Coronary artery (tissue), 2 donors: ENCODE measurements at regions not wholly inside any gene's neighbourhood (a gene's known extent, or its start where the extent isn't known, plus 50 kb on each side); places are given as distances from the start of the nearest gene placed in this dataset.

Experiments used
- DNase-seq: peaks from one replicate; pipeline ENCODE4 v3.0.0-alpha.2; 2017; ENCODE audit warnings: low spot score
- H3K27ac ChIP-seq, 2 donors: fragments of 200-600 bp; sonication (generic); one replicate each; pipeline ENCODE4 v1.5.1; 2016 to 2019
- H3K4me3 ChIP-seq: fragments of 200-600 bp; sonication (generic); 2 replicates; pipeline ENCODE4 v1.5.1; 2016; ENCODE audit warnings: mild to moderate bottlenecking, moderate library complexity
- TF ChIP-seq, protein P1 (sequence below): fragments of 200-600 bp; sonication (generic); IDR thresholded peaks from one replicate; pipeline ENCODE4 v1.5.1; 2019; ENCODE audit warnings: antibody characterized with exemption

DNA sequence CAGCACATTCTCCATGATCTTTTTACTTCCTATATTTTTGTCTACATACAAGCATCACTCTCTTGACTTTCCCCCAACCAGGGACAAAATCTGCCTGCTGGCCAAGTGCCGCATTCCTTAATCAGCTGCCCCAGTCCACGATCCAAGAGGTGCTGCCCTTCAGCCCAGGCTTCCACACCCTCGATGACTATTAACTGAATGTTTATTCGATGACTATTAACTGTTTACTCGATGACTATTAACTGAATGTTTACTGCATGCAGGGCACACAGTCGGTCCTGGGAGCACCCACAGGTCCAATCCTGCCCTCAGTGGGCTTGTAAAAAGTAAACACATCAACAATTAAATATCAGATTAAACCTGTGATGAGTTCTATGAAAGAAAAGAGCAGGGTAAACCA lies 256.9 kb downstream of the ARRDC4 start:
- no peak overlapping the region for H3K4me3 ChIP-seq
- TF ChIP-seq, protein P1, sequence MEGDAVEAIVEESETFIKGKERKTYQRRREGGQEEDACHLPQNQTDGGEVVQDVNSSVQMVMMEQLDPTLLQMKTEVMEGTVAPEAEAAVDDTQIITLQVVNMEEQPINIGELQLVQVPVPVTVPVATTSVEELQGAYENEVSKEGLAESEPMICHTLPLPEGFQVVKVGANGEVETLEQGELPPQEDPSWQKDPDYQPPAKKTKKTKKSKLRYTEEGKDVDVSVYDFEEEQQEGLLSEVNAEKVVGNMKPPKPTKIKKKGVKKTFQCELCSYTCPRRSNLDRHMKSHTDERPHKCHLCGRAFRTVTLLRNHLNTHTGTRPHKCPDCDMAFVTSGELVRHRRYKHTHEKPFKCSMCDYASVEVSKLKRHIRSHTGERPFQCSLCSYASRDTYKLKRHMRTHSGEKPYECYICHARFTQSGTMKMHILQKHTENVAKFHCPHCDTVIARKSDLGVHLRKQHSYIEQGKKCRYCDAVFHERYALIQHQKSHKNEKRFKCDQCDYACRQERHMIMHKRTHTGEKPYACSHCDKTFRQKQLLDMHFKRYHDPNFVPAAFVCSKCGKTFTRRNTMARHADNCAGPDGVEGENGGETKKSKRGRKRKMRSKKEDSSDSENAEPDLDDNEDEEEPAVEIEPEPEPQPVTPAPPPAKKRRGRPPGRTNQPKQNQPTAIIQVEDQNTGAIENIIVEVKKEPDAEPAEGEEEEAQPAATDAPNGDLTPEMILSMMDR: no peak
- DNase-seq: no peak
- H3K27ac ChIP-seq: no peak overlapping the region

DNA sequence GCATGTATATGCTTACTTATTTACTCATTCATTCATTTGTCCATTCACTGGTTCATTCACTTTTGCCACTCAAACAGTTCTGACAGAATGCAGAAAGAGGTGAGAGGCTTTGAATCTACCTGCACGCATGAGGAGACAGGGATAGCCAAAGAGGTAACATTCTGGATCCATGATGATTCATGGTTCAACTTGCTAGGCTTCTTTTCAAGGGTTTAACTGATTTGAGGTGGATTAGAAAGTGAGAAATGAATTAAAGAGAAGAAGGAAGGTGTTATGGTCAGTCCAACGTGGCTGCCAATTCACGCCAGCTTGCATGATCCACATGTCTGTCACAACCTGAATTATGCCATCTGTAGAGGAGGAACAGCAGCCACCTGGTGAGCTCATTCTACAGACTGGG lies 260.6 kb downstream of the ARRDC4 start:
- DNase-seq: no peak
- Histone ChIP-seq H3K27ac (no peak overlapping the region), H3K4me3 (no peak overlapping the region)
- TF ChIP-seq, protein P1: no peak

DNA sequence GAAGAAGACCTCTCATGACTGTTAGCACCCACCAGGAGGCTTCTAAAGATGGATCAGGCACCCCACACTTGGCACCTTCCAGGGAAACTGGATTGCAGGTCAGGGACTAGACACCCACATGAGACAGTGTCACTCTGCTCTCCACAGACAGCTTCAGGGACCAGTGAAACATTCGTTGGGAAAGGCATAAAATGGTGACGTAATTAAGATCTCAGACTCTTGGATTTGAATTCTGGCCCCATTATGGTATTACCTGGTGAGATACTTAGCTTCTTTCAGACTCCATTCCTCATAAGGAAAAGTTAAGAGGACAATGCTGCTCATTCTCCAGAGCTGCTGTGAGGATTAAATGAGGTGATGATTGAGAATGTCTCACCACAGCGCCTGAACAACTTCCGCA lies 261.1 kb downstream of the ARRDC4 start:
- no peak for DNase-seq
- H3K4me3 ChIP-seq: no peak overlapping the region
- no peak overlapping the region for H3K27ac ChIP-seq
- TF ChIP-seq, protein P1: no peak

DNA sequence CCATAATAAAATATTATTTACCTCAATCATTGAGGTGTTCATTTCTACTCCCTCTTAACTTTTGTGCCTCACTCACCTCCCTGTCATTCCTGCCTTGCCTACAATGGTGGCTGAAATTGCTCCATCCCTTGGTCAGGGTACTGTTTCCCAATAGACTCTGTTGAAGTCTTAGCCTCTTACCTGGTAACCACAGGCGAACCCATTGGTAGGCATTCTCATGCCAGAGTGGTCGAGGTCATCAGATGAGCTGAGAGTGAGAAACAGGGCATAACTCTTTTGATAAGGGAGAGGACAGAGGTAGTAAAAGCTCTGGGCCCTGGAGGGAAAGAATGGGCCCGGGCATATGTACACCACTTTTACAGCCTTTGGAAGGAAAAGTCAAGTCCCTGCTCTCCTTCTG lies 265.6 kb downstream of the ARRDC4 start:
- TF ChIP-seq, protein P1: no peak
- H3K4me3 ChIP-seq: no peak overlapping the region
- H3K27ac ChIP-seq: no peak overlapping the region
- no peak for DNase-seq

DNA sequence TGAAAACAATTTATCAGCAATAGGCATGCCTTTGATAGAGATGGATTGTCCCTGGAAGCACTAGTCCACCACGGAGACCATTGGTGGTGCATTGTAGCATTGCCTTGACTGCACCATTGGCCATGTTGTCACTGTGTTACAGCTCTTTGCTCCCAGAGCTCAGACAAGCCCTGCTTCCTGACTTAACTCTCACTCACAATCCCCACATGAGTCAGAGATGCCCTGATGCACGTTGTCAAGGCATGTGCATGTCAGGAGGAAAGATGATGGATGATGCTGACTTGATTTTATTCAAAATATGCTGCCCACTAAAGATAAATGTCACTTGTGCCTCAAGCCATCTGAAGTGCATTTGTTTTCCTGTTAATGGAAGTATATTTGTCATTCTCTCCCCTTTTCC lies 266.1 kb downstream of the ARRDC4 start:
- Histone ChIP-seq H3K4me3 (no peak overlapping the region), H3K27ac (no peak overlapping the region)
- TF ChIP-seq, protein P1: no peak
- DNase-seq: no peak

DNA sequence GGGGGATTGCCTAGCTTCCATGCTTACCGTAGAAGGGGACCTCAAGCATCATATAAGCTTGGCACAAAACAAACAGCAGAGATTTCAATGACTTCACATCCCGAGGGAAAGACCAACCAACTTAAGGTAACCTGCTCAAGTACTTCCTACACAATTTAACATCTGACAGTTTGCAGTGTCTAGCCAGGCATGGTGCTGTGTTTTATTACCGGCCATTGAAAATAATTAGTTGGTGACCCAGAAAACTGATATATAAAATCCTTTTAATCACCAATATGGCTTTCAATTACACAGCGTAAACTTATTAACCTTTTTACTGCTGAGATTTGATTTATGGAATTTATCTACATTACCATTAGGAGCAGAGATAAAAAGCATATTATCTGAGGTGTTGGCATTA lies 268.3 kb downstream of the ARRDC4 start:
- no peak for DNase-seq
- TF ChIP-seq, protein P1: no peak
- no peak overlapping the region for H3K27ac ChIP-seq
- no peak overlapping the region for H3K4me3 ChIP-seq

DNA sequence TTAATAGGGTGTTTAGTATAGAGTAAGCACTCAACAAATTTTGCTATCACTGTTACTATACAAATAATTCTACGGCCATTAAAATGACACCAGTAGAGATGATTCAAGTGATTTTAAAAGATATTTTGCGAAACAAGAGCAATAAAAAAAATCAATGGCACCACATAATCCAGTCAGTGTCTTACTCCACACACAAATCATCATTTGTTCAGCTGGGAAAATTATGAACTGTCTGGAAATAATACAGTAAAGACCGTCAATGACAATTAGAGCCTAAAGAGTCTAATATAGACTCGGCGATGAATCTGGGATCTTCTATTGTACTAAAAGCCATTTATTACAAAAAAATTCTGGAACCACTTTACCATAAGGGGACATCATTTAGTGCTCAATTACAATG lies 270.5 kb downstream of the ARRDC4 start:
- DNase-seq: no peak
- TF ChIP-seq, protein P1: no peak
- no peak overlapping the region for H3K4me3 ChIP-seq
- no peak overlapping the region for H3K27ac ChIP-seq
